ENCODE measurements at regions not wholly inside any gene's neighbourhood (a gene's known extent, or its start where the extent isn't known, plus 50 kb on each side); places are given as distances from the start of the nearest gene placed in this dataset.

DNA sequence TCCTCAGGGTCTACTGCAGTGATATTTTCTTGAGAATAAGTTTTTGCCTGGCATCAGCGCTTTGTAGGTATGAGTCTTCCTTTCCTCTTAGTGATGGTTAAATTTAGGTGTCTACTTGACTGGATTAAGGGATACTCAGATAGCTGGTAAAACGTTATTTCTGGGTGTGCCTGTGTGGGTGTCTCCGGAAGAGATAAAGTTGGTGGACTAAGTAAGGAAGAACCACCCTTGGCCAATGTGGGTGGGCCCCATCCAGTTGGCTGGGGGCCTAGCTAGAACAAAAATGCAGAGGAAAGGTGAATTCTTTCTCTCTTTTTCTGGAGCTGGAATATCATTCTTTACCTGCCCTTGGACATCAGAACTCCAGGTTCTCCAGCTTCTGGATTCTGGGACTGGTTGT is 138.8 kb downstream of the ADCYAP1R1 start:
- no peak overlapping the region for H2AFZ ChIP-seq (ENCODE audit: low read length)
- H3K56ac ChIP-seq (ENCODE audit: insufficient read length, low read depth, low read length), result no peak overlapping the region
- Mint-ChIP-seq H3K27ac (no peak overlapping the region), H3K36me3 (ENCODE audit: insufficient read depth in 1 of 3, low read depth in 3 of 3) (no peaks in the 10 kb centered on the region), H3K9me3 (peaks cover 0 to 5% of the 10 kb centered on the region in 2 experiments; a peak in 3 of 5 replicates), H3K4me3 (no peak overlapping the region), H3K27me3 (ENCODE audit: low read depth) (peaks cover 31% of the 10 kb centered on the region), H3K4me1 (peaks cover 6% of the 10 kb centered on the region in 2 experiments)
- H3K4me2 ChIP-seq (ENCODE audit: insufficient read depth, insufficient read length, low read length), result no peak overlapping the region
- no peaks in the 10 kb centered on the region for H4K20me1 ChIP-seq (ENCODE audit: control insufficient read depth, insufficient read depth, insufficient read length)
- H4K8ac ChIP-seq (replicated peaks; ENCODE audit: insufficient read length, low read depth, low read length), result no peak overlapping the region
- H3K14ac ChIP-seq (ENCODE audit: insufficient read depth, low read length), result no peak overlapping the region
- no peaks in the 10 kb centered on the region for H3K27me3 ChIP-seq (ENCODE audit: insufficient read depth, low read length)
- H3K18ac ChIP-seq (ENCODE audit: insufficient read length, low read depth, low read length), result no peak overlapping the region
- no peak overlapping the region for H3K4ac ChIP-seq (ENCODE audit: low read depth, low read length)
- H3K23ac ChIP-seq (ENCODE audit: insufficient read length, low read depth, low read length), result no peak overlapping the region
- no peaks in the 10 kb centered on the region for H3K79me2 ChIP-seq (ENCODE audit: insufficient read depth, low read length)
- no peak overlapping the region for H2BK12ac ChIP-seq (ENCODE audit: insufficient read length, low read depth, low read length)
- H3K9ac ChIP-seq (ENCODE audit: extremely low read depth, insufficient read length, low read length), result no peak overlapping the region
- H3K9me3 ChIP-seq (ENCODE audit: control insufficient read depth, low read depth, low read length), result no peaks in the 10 kb centered on the region
- no peak overlapping the region for H3T11ph ChIP-seq (ENCODE audit: low read length)
- H3K27ac ChIP-seq (ENCODE audit: insufficient read length, low read depth, low read length), result no peak overlapping the region
- H3K79me1 ChIP-seq (ENCODE audit: insufficient read depth, low read depth, low read length, poor library complexity, severe bottlenecking), result no peaks in the 10 kb centered on the region
- H2BK15ac ChIP-seq (ENCODE audit: low read depth, low read length), result no peak overlapping the region
- H2BK5ac ChIP-seq (ENCODE audit: insufficient read length, low read length), result no peak overlapping the region
- H4K5ac ChIP-seq (ENCODE audit: insufficient read length, low read depth, low read length), result no peak overlapping the region
- no peak overlapping the region for H4K91ac ChIP-seq (ENCODE audit: insufficient read length, low read depth, low read length)
- DNase-seq, result no peak
- H2AK5ac ChIP-seq (ENCODE audit: insufficient read length, low read length), result no peak overlapping the region
- no peaks in the 10 kb centered on the region for H3K23me2 ChIP-seq (ENCODE audit: insufficient read length, low read depth, low read length, poor library complexity, severe bottlenecking)
- H2BK120ac ChIP-seq (ENCODE audit: low read depth, low read length, poor library complexity, severe bottlenecking), result no peak overlapping the region
- TF ChIP-seq, protein P1, sequence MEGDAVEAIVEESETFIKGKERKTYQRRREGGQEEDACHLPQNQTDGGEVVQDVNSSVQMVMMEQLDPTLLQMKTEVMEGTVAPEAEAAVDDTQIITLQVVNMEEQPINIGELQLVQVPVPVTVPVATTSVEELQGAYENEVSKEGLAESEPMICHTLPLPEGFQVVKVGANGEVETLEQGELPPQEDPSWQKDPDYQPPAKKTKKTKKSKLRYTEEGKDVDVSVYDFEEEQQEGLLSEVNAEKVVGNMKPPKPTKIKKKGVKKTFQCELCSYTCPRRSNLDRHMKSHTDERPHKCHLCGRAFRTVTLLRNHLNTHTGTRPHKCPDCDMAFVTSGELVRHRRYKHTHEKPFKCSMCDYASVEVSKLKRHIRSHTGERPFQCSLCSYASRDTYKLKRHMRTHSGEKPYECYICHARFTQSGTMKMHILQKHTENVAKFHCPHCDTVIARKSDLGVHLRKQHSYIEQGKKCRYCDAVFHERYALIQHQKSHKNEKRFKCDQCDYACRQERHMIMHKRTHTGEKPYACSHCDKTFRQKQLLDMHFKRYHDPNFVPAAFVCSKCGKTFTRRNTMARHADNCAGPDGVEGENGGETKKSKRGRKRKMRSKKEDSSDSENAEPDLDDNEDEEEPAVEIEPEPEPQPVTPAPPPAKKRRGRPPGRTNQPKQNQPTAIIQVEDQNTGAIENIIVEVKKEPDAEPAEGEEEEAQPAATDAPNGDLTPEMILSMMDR (conservative IDR thresholded peaks at IDR 0.05), result no peak
- no peak overlapping the region for H2BK20ac ChIP-seq (ENCODE audit: low read depth, low read length, poor library complexity, severe bottlenecking)
- no peaks in the 10 kb centered on the region for H3K4me1 ChIP-seq (ENCODE audit: insufficient read depth, low read length)
- no CpG with 5 or more reads among the region's 3 CpGs for WGBS (ENCODE audit: extremely low coverage, insufficient read length, low lambda C conversion rate)

Data from H9 (cell line).